Panc1 (cell line): ENCODE measurements at regions not wholly inside any gene's neighbourhood (a gene's known extent, or its start where the extent isn't known, plus 50 kb on each side); places are given as distances from the start of the nearest gene placed in this dataset.

Experiments used
- ATAC-seq: fragments of 200-7000 bp; cut with Tn5 transposase; 2 replicates; pipeline ENCODE4 v1.9.1; 2020; ENCODE audit warnings: mild to moderate bottlenecking, moderate library complexity
- BruUV-seq: library from RNA; stranded (reverse); fragments of 400-500 nt; replicated peaks from 2 replicates; lab custom pipeline; 2021; lab: Mats Ljungman, UMichigan
- CTCF ChIA-PET: fragments of 300-600 bp; sonication (Branson Sonifier 250); formaldehyde crosslinking; loops from one replicate; lab custom pipeline; 2022; ENCODE audit warnings: antibody characterized with exemption; lab: Charles Lee
- POLR2A ChIA-PET: fragments of 300-600 bp; sonication (Branson Sonifier 250); formaldehyde crosslinking; loops from one replicate; lab custom pipeline; 2022; ENCODE audit warnings: antibody characterized with exemption; lab: Charles Lee
- DNase-seq: peaks from one replicate; pipeline ENCODE4 v3.0.0-alpha.2; 2010; ENCODE audit warnings: low read depth, low spot score
- H3K27ac ChIP-seq: 2 replicates; pipeline ENCODE4 v1.5.1; 2011; ENCODE audit warnings: mild to moderate bottlenecking, low read length, inconsistent platforms
- H3K27me3 ChIP-seq: fragments of 200-500 bp; sonication (Bioruptor generic); 2 replicates; pipeline ENCODE4 v1.6.0; 2014; ENCODE audit warnings: low read length, inconsistent platforms; ENCODE audit not compliant: control insufficient read depth, insufficient read depth
- H3K36me3 ChIP-seq: fragments of 200-500 bp; sonication (Bioruptor generic); 2 replicates; pipeline ENCODE4 v1.5.1; 2014; ENCODE audit warnings: inconsistent platforms, mild to moderate bottlenecking, low read length, moderate library complexity; ENCODE audit not compliant: control insufficient read depth, insufficient read depth
- H3K4me1 ChIP-seq: 2 replicates; pipeline ENCODE4 v1.5.1; 2011; ENCODE audit warnings: inconsistent platforms, mild to moderate bottlenecking, low read length, moderate library complexity; ENCODE audit not compliant: control insufficient read depth, insufficient read depth
- H3K4me3 ChIP-seq, 2 experiments: 2 replicates each; pipeline ENCODE4 v1.5.1; 2011 to 2012; ENCODE audit warnings: low read depth in 2 of 2, low read length in 2 of 2, mild to moderate bottlenecking in 2 of 2, inconsistent platforms in 1 of 2, moderate library complexity in 1 of 2
- H3K9me3 ChIP-seq: fragments of 200-500 bp; sonication (Bioruptor generic); 2 replicates; pipeline ENCODE4 v1.5.1; 2014; ENCODE audit warnings: low read depth, mild to moderate bottlenecking, inconsistent platforms, low read length, moderate library complexity; ENCODE audit not compliant: control insufficient read depth, insufficient read depth
- POLR2AphosphoS5 ChIP-seq: IDR thresholded peaks from 2 replicates; pipeline ENCODE4 v1.6.1; 2012; ENCODE audit warnings: mild to moderate bottlenecking, low read depth, low read length, moderate library complexity
- SIN3A ChIP-seq: IDR thresholded peaks from 2 replicates; pipeline ENCODE4 v1.6.1; 2012; ENCODE audit warnings: low read depth, mild to moderate bottlenecking, low read length, moderate library complexity, borderline replicate concordance; ENCODE audit not compliant: insufficient read depth
- TCF7L2 ChIP-seq: IDR thresholded peaks from 2 replicates; pipeline ENCODE4 v1.6.1; 2011; ENCODE audit warnings: mild to moderate bottlenecking, low read depth, low read length, inconsistent platforms
- in situ Hi-C: cut with HindIII; loops from 2 replicates; pipeline ENCODE4 v1.10.0; 2016; ENCODE audit warnings: low sequenced_read_pairs, low pct_unique_long_range_greater_than_20kb
- intact Hi-C: fragments of 100-400 bp; cut with micrococcal nuclease; formaldehyde crosslinking; loops from one replicate; pipeline ENCODE4 v1.10.0; 2022; ENCODE audit not compliant: unreplicated experiment
- TF ChIP-seq, protein P1 (sequence below), 2 experiments: IDR thresholded peaks; 2 replicates each; pipeline ENCODE4 v1.6.1; 2011 to 2012; ENCODE audit warnings: low read depth in 2 of 2, control low read depth in 1 of 2, low read length in 1 of 2, mild to moderate bottlenecking in 1 of 2, moderate library complexity in 1 of 2; ENCODE audit not compliant: insufficient read depth in 1 of 2
- TF ChIP-seq, protein P2 (sequence below): fragments of 450-650 bp; IDR thresholded peaks from 2 replicates; pipeline ENCODE4 v1.5.1; 2017; ENCODE audit warnings: mild to moderate bottlenecking

DNA sequence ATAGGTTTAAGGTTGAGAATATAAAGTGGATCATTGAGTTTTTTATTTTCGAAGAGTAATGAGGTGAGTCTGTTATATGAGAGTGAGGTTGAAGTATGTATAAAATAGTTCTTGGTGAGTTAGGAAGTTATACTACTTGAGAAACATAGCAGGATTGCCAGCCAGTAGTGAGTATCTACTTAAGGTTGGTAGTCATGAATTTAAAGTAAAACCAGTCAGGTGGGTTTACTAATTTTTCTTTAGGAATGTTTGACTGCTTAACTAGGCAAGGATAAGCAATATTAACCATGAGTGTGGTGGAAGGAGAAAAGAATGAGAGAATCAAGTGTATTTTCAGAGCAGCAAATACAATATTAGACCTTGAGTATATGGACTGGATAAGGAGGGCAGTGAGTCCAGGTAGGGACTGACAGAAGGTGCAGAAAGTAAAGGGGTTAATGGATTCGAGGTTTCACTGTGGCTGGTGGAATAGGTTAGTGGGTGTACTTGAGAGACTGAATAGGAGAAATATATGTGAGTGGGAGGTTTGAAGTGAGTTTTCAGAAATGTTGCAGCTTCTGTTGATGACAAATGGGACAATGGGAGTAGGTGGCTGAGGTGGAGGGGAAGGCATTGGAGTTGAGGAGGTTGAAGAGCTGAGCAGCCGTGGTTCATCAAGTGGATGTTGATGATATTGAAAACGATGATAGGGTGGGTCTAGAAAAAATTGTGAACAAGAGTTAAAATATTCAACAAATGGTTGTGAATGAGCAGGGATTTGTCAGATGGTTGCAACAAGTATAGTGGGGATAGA is 232.5 kb upstream of the ASCC3 start:
- ATAC-seq = no peak
- H3K4me3 ChIP-seq = no peak overlapping the region
- H3K36me3 ChIP-seq = no peaks in the 10 kb centered on the region
- TF ChIP-seq TCF7L2 (no peak), SIN3A (no peak), POLR2AphosphoS5 (no peak)
- TF ChIP-seq, protein P1, sequence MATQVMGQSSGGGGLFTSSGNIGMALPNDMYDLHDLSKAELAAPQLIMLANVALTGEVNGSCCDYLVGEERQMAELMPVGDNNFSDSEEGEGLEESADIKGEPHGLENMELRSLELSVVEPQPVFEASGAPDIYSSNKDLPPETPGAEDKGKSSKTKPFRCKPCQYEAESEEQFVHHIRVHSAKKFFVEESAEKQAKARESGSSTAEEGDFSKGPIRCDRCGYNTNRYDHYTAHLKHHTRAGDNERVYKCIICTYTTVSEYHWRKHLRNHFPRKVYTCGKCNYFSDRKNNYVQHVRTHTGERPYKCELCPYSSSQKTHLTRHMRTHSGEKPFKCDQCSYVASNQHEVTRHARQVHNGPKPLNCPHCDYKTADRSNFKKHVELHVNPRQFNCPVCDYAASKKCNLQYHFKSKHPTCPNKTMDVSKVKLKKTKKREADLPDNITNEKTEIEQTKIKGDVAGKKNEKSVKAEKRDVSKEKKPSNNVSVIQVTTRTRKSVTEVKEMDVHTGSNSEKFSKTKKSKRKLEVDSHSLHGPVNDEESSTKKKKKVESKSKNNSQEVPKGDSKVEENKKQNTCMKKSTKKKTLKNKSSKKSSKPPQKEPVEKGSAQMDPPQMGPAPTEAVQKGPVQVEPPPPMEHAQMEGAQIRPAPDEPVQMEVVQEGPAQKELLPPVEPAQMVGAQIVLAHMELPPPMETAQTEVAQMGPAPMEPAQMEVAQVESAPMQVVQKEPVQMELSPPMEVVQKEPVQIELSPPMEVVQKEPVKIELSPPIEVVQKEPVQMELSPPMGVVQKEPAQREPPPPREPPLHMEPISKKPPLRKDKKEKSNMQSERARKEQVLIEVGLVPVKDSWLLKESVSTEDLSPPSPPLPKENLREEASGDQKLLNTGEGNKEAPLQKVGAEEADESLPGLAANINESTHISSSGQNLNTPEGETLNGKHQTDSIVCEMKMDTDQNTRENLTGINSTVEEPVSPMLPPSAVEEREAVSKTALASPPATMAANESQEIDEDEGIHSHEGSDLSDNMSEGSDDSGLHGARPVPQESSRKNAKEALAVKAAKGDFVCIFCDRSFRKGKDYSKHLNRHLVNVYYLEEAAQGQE (IDR thresholded peaks at IDR 0.05; ENCODE audit: insufficient read depth in 1 of 2, low read depth in 2 of 2, low read length in 1 of 2) = no peak
- TF ChIP-seq, protein P2, sequence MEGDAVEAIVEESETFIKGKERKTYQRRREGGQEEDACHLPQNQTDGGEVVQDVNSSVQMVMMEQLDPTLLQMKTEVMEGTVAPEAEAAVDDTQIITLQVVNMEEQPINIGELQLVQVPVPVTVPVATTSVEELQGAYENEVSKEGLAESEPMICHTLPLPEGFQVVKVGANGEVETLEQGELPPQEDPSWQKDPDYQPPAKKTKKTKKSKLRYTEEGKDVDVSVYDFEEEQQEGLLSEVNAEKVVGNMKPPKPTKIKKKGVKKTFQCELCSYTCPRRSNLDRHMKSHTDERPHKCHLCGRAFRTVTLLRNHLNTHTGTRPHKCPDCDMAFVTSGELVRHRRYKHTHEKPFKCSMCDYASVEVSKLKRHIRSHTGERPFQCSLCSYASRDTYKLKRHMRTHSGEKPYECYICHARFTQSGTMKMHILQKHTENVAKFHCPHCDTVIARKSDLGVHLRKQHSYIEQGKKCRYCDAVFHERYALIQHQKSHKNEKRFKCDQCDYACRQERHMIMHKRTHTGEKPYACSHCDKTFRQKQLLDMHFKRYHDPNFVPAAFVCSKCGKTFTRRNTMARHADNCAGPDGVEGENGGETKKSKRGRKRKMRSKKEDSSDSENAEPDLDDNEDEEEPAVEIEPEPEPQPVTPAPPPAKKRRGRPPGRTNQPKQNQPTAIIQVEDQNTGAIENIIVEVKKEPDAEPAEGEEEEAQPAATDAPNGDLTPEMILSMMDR = no peak
- BruUV-seq = no TSS peak
- CTCF ChIA-PET = interaction anchor here (0.5 to 0.6 kb wide), 2 partner anchors 21 to 27 kb away, joined by 3 read pairs; no protein-coding TSS in a partner anchor
- H3K27ac ChIP-seq = peak overlapping the region; percentile 46; the same call in 1 of the 2 replicates
- H3K9me3 ChIP-seq = no peaks in the 10 kb centered on the region
- POLR2A ChIA-PET = no interaction called here
- intact Hi-C loops (loop anchor here (10.0 kb wide), 1 partner anchor 281 kb away; the partner anchor contains the start of gene GRIK2), in situ Hi-C loops (no loop called here)
- no peak for DNase-seq
- H3K4me1 ChIP-seq = peaks cover 5% of the 10 kb centered on the region; the same call in 1 of the 2 replicates
- no peaks in the 10 kb centered on the region for H3K27me3 ChIP-seq

DNA sequence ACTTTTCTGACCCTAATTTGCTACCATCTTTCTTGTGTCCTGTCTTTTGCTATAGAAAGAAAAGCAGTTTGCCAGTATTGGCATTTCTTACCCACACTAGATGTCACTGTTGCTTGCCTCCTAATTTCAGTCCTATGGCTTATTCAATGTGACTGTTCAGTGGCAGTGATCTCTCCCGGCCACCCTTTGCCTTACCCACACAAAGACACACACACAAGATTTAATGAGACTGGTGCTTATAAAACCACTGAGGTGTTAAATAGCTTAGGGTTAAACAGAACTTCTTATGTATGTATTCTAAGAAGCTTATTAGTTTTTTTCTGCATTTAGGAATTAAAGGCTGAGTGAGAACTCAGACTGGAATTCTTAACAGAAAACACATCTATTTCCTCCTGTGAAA is 233.6 kb upstream of the ASCC3 start:
- in situ Hi-C loops = no loop called here
- DNase-seq (peak; percentile 28), ATAC-seq (peak; percentile 91)
- intact Hi-C loops = loop anchor here (10.0 kb wide), 1 partner anchor 280 kb away; the partner anchor contains the start of gene GRIK2
- H3K9me3 ChIP-seq = no peaks in the 10 kb centered on the region
- peaks cover 5% of the 10 kb centered on the region; the same call in 1 of the 2 replicates for H3K4me1 ChIP-seq
- H3K27me3 ChIP-seq = no peaks in the 10 kb centered on the region
- no TSS peak for BruUV-seq
- POLR2A ChIA-PET = no interaction called here
- peak overlapping the region; percentile 42; the same call in 1 of the 2 replicates for H3K27ac ChIP-seq
- TF ChIP-seq SIN3A = no peak
- TF ChIP-seq, protein P2 = peak; percentile 78
- H3K36me3 ChIP-seq = no peaks in the 10 kb centered on the region
- no peak overlapping the region for H3K4me3 ChIP-seq
- CTCF ChIA-PET = no interaction called here
